ENCODE measurements at regions not wholly inside any gene's neighbourhood (a gene's known extent, or its start where the extent isn't known, plus 50 kb on each side); places are given as distances from the start of the nearest gene placed in this dataset.

DNA sequence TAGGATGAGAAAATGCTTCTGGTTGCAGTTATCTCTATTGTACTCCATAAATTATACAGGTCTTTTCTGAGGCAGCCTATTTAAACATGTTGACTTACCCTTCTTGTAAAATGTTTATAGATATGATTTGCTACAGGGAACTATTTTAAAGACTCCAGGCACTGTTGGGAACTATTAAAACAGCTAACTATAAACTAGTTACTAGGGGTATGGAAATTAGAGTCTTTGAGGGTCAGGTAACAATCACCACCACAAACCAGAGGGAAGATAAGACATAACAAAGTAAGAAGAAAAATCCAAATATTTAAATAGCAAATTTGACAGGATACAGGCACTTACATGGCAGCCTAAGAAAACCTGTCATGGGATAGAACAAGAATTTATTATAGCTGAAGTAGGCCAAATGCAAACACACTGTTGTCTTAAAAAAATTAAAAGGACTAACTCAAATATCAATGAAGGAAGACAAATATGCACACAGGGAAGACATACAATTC is 251.0 kb upstream of the CWC22 start:
- no peaks in the 10 kb centered on the region for H3K9me2 ChIP-seq (ENCODE audit: insufficient read depth)
- no peaks in the 10 kb centered on the region for H3K4me1 ChIP-seq (ENCODE audit: control insufficient read depth in 1 of 2, insufficient read depth in 2 of 2, low read length in 2 of 2)
- no peak for DNase-seq (ENCODE audit: low read depth, low spot score)
- no peaks in the 10 kb centered on the region for H3K36me3 ChIP-seq (ENCODE audit: control insufficient read depth in 1 of 2, insufficient read depth in 2 of 2, low read length in 2 of 2)
- H3K4me2 ChIP-seq (ENCODE audit: low read length), result no peak overlapping the region
- no peak overlapping the region for H2AFZ ChIP-seq (ENCODE audit: low read depth, low read length, poor library complexity, severe bottlenecking)
- no peaks in the 10 kb centered on the region for H3K9me3 ChIP-seq (ENCODE audit: control insufficient read depth in 1 of 2, insufficient read depth in 1 of 2, low read depth in 1 of 2, low read length in 2 of 2)
- no TSS peak for BruUV-seq (replicated peaks)
- H3K79me2 ChIP-seq (ENCODE audit: insufficient read depth, low read length), result no peaks in the 10 kb centered on the region
- intact Hi-C loops (cut with micrococcal nuclease), result no loop called here
- TF ChIP-seq POLR2AphosphoS5 (IDR thresholded peaks at IDR 0.05; ENCODE audit: low read depth, low read length) (no peak), CTCF (IDR thresholded peaks at IDR 0.05 in 2 of 3, conservative IDR thresholded peaks at IDR 0.05 in 1 of 3; ENCODE audit: borderline replicate concordance in 1 of 3, insufficient read depth in 1 of 3, low read depth in 2 of 3, low read length in 2 of 3) (no peak), SRF (IDR thresholded peaks at IDR 0.05; ENCODE audit: low read depth) (no peak), ZNF274 (IDR thresholded peaks at IDR 0.05; ENCODE audit: low read depth, low read length) (no peak), RAD21 (IDR thresholded peaks at IDR 0.05; ENCODE audit: low read depth) (no peak), TCF7L2 (IDR thresholded peaks at IDR 0.05; ENCODE audit: borderline replicate concordance, extremely low read depth, insufficient read depth, insufficient read length) (no peak), SP1 (IDR thresholded peaks at IDR 0.05; ENCODE audit: low read depth) (no peak), MAX (IDR thresholded peaks at IDR 0.05) (no peak), EZH2phosphoT487 (IDR thresholded peaks at IDR 0.05; ENCODE audit: borderline replicate concordance) (no peak), EZH2 (IDR thresholded peaks at IDR 0.05) (no peak), ATF3 (IDR thresholded peaks at IDR 0.05) (no peak), CBX3 (IDR thresholded peaks at IDR 0.05; ENCODE audit: low read depth) (no peak), CEBPB (IDR thresholded peaks at IDR 0.05; ENCODE audit: low read depth) (no peak), EGR1 (IDR thresholded peaks at IDR 0.05; ENCODE audit: low read depth) (no peak), ZBTB33 (IDR thresholded peaks at IDR 0.05; ENCODE audit: extremely low read depth, insufficient replicate concordance, low read length) (no peak), JUND (IDR thresholded peaks at IDR 0.05) (no peak), SIN3A (IDR thresholded peaks at IDR 0.05; ENCODE audit: low read depth) (no peak), YY1 (IDR thresholded peaks at IDR 0.05; ENCODE audit: extremely low read depth, insufficient replicate concordance, low read depth, low read length) (no peak)
- TF ChIP-seq, protein P1, sequence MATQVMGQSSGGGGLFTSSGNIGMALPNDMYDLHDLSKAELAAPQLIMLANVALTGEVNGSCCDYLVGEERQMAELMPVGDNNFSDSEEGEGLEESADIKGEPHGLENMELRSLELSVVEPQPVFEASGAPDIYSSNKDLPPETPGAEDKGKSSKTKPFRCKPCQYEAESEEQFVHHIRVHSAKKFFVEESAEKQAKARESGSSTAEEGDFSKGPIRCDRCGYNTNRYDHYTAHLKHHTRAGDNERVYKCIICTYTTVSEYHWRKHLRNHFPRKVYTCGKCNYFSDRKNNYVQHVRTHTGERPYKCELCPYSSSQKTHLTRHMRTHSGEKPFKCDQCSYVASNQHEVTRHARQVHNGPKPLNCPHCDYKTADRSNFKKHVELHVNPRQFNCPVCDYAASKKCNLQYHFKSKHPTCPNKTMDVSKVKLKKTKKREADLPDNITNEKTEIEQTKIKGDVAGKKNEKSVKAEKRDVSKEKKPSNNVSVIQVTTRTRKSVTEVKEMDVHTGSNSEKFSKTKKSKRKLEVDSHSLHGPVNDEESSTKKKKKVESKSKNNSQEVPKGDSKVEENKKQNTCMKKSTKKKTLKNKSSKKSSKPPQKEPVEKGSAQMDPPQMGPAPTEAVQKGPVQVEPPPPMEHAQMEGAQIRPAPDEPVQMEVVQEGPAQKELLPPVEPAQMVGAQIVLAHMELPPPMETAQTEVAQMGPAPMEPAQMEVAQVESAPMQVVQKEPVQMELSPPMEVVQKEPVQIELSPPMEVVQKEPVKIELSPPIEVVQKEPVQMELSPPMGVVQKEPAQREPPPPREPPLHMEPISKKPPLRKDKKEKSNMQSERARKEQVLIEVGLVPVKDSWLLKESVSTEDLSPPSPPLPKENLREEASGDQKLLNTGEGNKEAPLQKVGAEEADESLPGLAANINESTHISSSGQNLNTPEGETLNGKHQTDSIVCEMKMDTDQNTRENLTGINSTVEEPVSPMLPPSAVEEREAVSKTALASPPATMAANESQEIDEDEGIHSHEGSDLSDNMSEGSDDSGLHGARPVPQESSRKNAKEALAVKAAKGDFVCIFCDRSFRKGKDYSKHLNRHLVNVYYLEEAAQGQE (IDR thresholded peaks at IDR 0.05; ENCODE audit: low read depth), result no peak
- RAD21 ChIA-PET (ENCODE audit: low non-redundant PET in 1 of 2, low total read pairs in 2 of 2, uncharacterized antibody in 2 of 2, unreplicated experiment in 2 of 2), result no interaction called here
- CTCF ChIA-PET, result no interaction called here
- no peak overlapping the region for H3K9ac ChIP-seq (ENCODE audit: low read length)
- POLR2A ChIA-PET, result no interaction called here
- no peaks in the 10 kb centered on the region for H4K20me1 ChIP-seq (ENCODE audit: insufficient read depth)
- no peak overlapping the region for H3K4me3 ChIP-seq (replicated peaks in 1 of 2; ENCODE audit: low read depth in 1 of 2, low read length in 2 of 2)
- H3K27me3 ChIP-seq (ENCODE audit: insufficient read depth, low read length), result no peaks in the 10 kb centered on the region
- no peak for ATAC-seq
- no peak overlapping the region for H3K27ac ChIP-seq (ENCODE audit: low read depth, low read length)
